GM18858 (cell line): ENCODE measurements at regions not wholly inside any gene's neighbourhood (a gene's known extent, or its start where the extent isn't known, plus 50 kb on each side); places are given as distances from the start of the nearest gene placed in this dataset.
"Not testable (repeated sequence)": the region's sequence is repeated elsewhere in the genome, so short reads cannot be mapped to it uniquely, and the experiment has no call there.

Experiments used
- ATAC-seq: cut with Tn5 transposase; IDR thresholded peaks from one replicate; pipeline ENCODE4 v1.9.1; 2021; ENCODE audit not compliant: unreplicated experiment

GRCh38 chr1:41994195-41994894 is 75.6 kb upstream of the HIVEP3 start:
- no peak for ATAC-seq

- ATAC-seq, result no peak
These were observed 64.7 kb upstream of the HIVEP3 start for GRCh38 chr1:41983451-41983850.

- no peak for ATAC-seq
These were observed 63.1 kb upstream of the HIVEP3 start for GRCh38 chr1:41981796-41982195.

- ATAC-seq, result no peak
These were observed 62.3 kb upstream of the HIVEP3 start for GRCh38 chr1:41980827-41981653.

GRCh38 chr1:41978986-41979385 is 60.3 kb upstream of the HIVEP3 start:
- ATAC-seq, result no peak

GRCh38 chr1:41977326-41977725 is 58.6 kb upstream of the HIVEP3 start:
- ATAC-seq, result no peak

- ATAC-seq, result no peak
These were observed 57.9 kb upstream of the HIVEP3 start for GRCh38 chr1:41976671-41977070.

GRCh38 chr1:41975850-41976569 is 57.3 kb upstream of the HIVEP3 start:
- ATAC-seq, result no peak

GRCh38 chr1:41975121-41975520 is 56.4 kb upstream of the HIVEP3 start:
- no peak for ATAC-seq

GRCh38 chr1:41968557-41968956 is 49.8 kb upstream of the HIVEP3 start:
- not testable (repeated sequence) for ATAC-seq
